ENCODE measurements at regions not wholly inside any gene's neighbourhood (a gene's known extent, or its start where the extent isn't known, plus 50 kb on each side); places are given as distances from the start of the nearest gene placed in this dataset.

DNA sequence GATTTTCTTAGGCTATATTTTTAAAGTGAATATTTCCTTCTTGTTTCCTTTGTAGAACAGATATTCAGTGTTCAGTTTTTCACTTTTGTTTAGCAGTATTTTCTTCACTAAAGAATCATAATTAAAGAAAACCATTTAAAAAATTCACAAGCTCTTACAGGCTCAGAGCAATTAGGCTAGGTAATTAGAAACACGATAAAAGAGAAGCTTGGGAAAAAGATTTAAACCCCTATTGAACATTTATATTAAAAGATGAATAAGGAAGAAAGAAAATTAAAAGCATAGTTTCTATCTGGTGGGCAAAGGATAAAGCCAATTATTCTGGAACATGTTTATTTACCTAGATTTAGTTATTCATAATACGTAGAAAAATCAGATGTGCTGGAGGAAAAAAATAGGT is 942.6 kb downstream of the PLA2G4A start:
- Histone ChIP-seq H3K4me3 (ENCODE audit: low read length) (no peak overlapping the region), H3K4me1 (ENCODE audit: insufficient read depth, low read length) (no peaks in the 10 kb centered on the region), H3K27me3 (ENCODE audit: insufficient read depth, low read length) (no peaks in the 10 kb centered on the region), H3K9me3 (ENCODE audit: low read depth, low read length) (no peaks in the 10 kb centered on the region)

DNA sequence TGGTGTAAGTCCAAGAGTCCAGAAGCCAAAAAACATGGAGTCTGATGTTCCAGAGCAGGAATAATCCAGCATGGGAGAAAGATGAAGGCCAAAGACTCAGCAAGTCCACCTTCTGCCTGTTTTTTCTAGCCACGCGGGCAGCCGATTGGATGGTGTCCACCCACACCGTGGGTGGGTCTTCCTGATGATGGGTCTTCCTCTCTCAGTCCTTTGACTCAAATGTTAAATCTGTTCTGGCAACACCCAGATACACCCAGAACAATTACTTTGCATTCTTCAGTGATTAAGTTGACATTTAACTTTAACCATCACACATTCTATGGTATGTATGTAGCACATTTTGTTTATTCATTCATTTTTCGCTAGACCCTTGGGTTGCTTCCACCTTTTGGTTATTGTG is 944.4 kb downstream of the PLA2G4A start:
- no peak overlapping the region for H3K4me3 ChIP-seq (ENCODE audit: low read length)
- no peaks in the 10 kb centered on the region for H3K4me1 ChIP-seq (ENCODE audit: insufficient read depth, low read length)
- H3K9me3 ChIP-seq (ENCODE audit: low read depth, low read length), result no peaks in the 10 kb centered on the region
- no peaks in the 10 kb centered on the region for H3K27me3 ChIP-seq (ENCODE audit: insufficient read depth, low read length)

DNA sequence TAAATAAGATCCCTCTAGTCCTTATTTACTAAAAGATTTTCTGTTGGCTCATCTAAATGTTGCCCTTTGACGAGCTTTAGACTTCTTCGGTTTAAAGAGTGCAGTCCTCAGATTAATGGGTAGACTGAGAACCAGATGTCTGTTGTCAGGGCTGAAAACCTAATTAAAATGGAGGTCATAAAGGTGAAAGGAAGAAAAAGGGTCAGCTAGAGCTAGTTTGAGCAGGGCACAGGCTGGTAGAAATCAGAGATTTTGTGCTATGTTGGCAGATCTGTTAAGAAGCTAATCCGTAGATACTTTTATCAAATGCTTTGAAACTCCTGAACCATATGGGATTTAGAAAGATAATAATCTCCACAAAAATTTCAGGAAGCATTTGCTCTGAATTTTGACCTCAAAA is 959.0 kb downstream of the PLA2G4A start:
- peaks cover 12% of the 10 kb centered on the region for H3K9me3 ChIP-seq (ENCODE audit: low read depth, low read length)
- no peaks in the 10 kb centered on the region for H3K27me3 ChIP-seq (ENCODE audit: insufficient read depth, low read length)
- no peaks in the 10 kb centered on the region for H3K4me1 ChIP-seq (ENCODE audit: insufficient read depth, low read length)
- no peak overlapping the region for H3K4me3 ChIP-seq (ENCODE audit: low read length)

DNA sequence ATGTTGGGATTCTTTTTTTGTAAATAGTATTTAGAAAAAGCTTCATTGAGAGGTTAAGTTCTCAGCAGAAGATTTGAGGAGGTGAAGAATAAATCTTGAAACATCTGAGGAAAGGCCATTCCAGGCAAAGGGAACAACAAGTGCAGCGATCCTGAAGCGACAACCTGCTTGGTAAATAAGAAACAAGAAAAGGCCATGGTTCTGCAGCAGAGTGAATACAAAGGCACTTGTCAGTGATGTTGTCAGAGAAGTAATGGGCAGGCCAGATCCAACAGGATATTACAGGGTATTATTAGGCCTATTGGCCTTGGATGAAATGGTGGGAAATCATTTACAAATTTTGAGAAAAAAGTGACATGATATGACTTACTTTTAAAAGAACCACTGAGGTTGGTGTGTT is 960.0 kb downstream of the PLA2G4A start:
- no peaks in the 10 kb centered on the region for H3K27me3 ChIP-seq (ENCODE audit: insufficient read depth, low read length)
- H3K9me3 ChIP-seq (ENCODE audit: low read depth, low read length), result peaks cover 12% of the 10 kb centered on the region
- no peak overlapping the region for H3K4me3 ChIP-seq (ENCODE audit: low read length)
- H3K4me1 ChIP-seq (ENCODE audit: insufficient read depth, low read length), result no peaks in the 10 kb centered on the region

DNA sequence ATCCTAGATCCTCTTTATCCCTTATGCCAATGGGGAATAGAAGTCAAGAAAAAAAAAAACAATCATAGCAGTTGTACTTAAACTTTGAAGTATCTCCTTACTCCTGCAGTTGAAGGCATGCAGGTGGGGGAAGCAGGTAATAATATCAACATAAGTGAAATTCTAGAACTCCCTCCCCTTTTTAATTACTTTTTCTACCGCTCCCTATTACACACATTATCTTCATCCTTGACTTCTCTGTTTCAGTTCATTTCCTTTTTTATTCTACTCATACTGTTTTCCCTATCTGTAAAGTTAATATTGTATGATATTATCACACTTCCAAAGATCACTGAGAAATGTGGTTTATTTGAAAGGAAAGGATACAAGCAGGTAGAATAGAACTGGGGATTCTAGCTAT is 962.0 kb downstream of the PLA2G4A start:
- H3K9me3 ChIP-seq (ENCODE audit: low read depth, low read length), result peaks cover 7% of the 10 kb centered on the region
- H3K4me1 ChIP-seq (ENCODE audit: insufficient read depth, low read length), result no peaks in the 10 kb centered on the region
- no peak overlapping the region for H3K4me3 ChIP-seq (ENCODE audit: low read length)
- no peaks in the 10 kb centered on the region for H3K27me3 ChIP-seq (ENCODE audit: insufficient read depth, low read length)

DNA sequence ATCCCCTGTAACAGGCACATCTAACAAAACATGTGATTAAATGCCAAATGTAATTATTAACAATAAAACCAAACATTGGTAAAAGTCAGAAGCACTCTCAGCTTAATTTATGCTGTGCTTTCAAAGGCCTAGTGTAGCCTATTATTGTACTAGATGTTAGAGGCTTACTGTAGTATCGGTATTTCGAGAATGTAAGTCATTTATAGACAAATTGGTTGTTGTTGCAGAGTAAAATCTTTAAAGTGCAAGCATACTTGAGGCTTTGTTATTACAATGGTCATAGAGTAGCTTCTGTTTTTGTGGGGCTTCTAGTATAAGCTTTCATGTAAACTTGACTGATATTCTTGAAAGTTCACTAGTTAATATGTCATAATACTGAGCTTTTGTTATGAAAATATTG is 965.8 kb downstream of the PLA2G4A start:
- H3K4me3 ChIP-seq (ENCODE audit: low read length), result no peak overlapping the region
- H3K9me3 ChIP-seq (ENCODE audit: low read depth, low read length), result peaks cover 7% of the 10 kb centered on the region
- no peaks in the 10 kb centered on the region for H3K27me3 ChIP-seq (ENCODE audit: insufficient read depth, low read length)
- H3K4me1 ChIP-seq (ENCODE audit: insufficient read depth, low read length), result no peaks in the 10 kb centered on the region

DNA sequence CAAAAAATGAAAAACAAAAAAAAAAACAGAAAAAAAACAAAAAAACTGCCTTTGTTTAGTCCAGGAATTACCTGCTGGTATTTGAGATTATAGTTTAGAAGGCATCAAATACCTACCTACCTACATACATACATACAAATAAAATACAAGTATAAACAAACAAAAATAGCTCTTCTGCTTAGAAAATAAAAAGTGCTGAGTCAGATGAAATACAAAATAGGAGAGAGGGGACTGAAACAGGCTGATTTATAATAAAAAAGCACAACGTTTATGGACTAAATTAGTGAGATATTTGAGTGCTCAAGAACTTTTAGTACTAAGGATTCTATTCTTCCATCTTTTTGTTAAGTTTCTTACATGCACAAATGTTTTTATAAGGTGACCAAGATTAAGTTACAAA is 980.8 kb downstream of the PLA2G4A start:
- Histone ChIP-seq H3K4me1 (ENCODE audit: insufficient read depth, low read length) (no peaks in the 10 kb centered on the region), H3K9me3 (ENCODE audit: low read depth, low read length) (no peaks in the 10 kb centered on the region), H3K27me3 (ENCODE audit: insufficient read depth, low read length) (no peaks in the 10 kb centered on the region), H3K4me3 (ENCODE audit: low read length) (no peak overlapping the region)

DNA sequence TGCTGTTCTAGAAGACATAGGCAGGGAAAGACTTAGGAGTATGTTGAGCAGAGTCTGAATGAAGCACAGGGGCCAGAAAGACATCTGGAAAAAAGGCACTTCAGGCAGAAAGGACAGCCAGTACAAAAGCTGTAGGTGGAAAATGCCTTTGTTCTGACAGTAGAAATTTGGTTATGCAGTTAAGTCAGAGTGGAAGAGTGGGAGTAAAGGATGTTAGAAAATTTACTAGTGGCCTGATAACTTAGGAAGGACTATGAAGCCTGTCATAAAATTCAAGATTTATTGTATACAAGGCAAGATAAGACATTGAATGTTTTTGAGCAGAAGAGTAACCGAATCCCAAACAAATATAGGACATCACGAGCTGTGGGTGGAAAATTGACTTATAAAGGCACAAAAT is 987.9 kb downstream of the PLA2G4A start:
- H3K9me3 ChIP-seq (ENCODE audit: low read depth, low read length), result no peaks in the 10 kb centered on the region
- no peak overlapping the region for H3K4me3 ChIP-seq (ENCODE audit: low read length)
- H3K4me1 ChIP-seq (ENCODE audit: insufficient read depth, low read length), result no peaks in the 10 kb centered on the region
- no peaks in the 10 kb centered on the region for H3K27me3 ChIP-seq (ENCODE audit: insufficient read depth, low read length)

DNA sequence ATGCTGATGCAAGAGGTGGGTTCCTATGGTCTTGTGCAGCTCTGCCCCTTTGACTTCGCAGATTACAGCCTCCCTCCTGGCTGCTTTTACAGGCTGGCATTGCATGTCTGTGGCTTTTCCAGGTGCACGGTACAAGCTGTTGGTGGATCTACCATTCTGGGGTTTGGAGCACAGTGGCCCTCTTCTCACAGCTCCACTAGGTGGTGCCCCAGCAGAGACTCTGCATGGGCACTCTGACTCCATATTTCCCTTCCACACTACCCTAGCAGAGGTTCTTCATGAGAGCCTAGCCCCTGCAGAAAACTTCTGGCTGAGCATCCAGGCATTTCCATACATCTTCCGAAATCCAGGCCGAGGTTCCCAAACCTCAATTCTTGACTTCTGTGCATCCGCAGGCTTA is 989.0 kb downstream of the PLA2G4A start:
- H3K4me1 ChIP-seq (ENCODE audit: insufficient read depth, low read length), result no peaks in the 10 kb centered on the region
- no peak overlapping the region for H3K4me3 ChIP-seq (ENCODE audit: low read length)
- no peaks in the 10 kb centered on the region for H3K27me3 ChIP-seq (ENCODE audit: insufficient read depth, low read length)
- H3K9me3 ChIP-seq (ENCODE audit: low read depth, low read length), result peaks cover 7% of the 10 kb centered on the region

DNA sequence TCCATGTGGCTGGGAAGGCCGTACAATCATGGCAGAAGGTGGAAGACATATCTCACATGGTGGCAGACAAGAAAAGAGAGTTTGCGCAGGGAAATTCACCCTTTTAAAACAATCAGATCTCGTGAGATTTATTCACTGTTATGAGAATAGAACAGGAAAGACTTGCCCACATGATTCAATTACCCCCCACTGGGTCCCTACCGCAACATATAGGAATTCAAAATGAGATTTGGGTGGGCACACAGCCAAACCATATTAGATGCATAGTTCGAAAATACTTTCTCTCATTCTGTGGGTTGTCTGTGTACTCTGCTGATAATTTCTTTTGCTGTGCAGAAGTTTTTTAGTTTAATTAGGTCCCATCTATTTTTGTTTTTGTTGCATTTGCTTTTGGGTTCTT is 990.3 kb downstream of the PLA2G4A start:
- H3K4me3 ChIP-seq (ENCODE audit: low read length), result no peak overlapping the region
- H3K9me3 ChIP-seq (ENCODE audit: low read depth, low read length), result peaks cover 7% of the 10 kb centered on the region
- no peaks in the 10 kb centered on the region for H3K4me1 ChIP-seq (ENCODE audit: insufficient read depth, low read length)

DNA sequence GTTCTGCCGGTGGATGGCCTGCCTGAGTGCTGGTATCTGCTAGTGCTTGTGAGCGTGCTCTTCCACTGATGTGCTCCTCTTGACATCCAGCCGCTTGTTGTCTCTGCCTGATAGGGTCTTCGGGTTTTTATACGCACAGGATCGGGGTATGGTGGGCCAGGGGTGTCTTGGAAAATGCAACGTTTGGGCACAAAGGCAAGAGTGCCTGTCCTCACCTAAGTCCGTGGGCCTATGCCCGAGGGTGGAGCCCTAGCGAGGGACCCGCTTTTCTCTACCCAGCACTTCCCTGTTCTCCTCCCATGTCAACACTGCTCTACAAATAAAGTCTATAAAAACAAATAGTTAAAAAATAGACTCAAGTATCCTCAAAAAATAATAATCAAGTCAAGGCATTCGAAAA is 1007.8 kb downstream of the PLA2G4A start:
- H3K4me1 ChIP-seq (ENCODE audit: insufficient read depth, low read length), result no peaks in the 10 kb centered on the region
- no peaks in the 10 kb centered on the region for H3K9me3 ChIP-seq (ENCODE audit: low read depth, low read length)
- H3K4me3 ChIP-seq (ENCODE audit: low read length), result no peak overlapping the region
- H3K27me3 ChIP-seq (ENCODE audit: insufficient read depth, low read length), result no peaks in the 10 kb centered on the region

More for the DNA sequence above, 990.3 kb downstream of the PLA2G4A start:
- H3K27me3 ChIP-seq (ENCODE audit: insufficient read depth, low read length), result no peaks in the 10 kb centered on the region

DNA sequence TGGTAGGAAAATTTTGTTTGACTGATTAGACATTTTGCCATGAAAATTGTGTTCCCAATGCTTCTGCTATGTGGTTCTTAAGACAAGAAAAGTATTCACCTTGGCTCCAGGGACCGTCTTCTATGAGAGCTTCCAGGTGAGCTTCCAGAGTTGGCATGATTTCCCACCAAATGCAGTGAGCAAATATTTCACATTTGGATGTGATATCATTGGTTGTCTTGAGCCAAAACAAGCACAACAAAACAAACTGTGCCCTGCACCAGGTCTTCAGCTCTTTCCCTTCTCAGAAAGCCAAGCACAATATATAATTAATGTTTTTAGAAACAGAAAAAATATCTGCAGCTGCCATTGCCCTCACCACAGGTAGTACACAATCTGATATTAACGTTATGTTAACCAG is 1009.0 kb downstream of the PLA2G4A start:
- no peaks in the 10 kb centered on the region for H3K27me3 ChIP-seq (ENCODE audit: insufficient read depth, low read length)
- no peak overlapping the region for H3K4me3 ChIP-seq (ENCODE audit: low read length)
- no peaks in the 10 kb centered on the region for H3K9me3 ChIP-seq (ENCODE audit: low read depth, low read length)
- no peaks in the 10 kb centered on the region for H3K4me1 ChIP-seq (ENCODE audit: insufficient read depth, low read length)

DNA sequence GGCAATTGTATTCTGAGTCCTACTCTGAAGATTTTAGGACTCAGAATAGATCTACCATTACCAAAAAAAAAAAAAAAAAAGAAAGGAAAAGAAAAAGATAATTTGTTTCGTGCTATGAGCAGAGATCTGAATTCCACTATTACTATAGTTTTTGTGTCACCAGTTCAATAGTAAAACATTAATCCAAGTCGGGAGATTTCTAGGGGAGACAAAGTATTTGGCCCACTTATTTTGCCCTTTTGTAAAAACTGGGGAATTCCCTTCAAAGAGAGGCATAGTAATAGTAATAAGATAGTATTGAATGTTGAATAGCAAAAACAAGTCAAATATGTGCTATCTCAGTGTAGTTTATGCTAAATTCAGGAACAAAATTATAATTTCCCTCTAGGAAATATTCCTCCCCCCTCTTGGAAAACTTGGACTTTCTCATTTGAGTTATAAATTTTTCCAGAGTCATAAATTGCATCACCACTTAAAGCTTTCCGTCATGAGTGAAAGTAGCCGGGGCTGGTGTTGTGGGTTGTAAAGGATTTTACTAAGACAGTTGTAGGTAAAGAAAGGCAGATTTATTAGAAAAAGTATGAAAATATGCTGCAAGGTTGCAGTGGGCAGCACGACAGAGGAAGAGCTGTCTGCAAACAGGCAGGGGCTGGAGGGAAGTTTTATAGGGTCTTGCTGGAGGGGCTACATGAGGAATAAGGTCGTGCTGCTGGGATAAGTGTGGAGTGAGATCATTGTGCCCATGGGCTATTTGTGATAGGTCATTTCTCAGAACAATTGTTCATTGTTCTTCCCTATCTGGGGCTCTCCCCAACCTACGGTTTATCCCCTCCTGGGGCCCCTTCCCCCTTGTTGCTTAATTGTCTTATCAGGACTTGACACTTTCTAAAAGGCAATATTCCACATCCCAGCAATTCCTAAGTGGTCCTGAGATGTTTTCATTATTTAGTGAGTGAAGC is 1009.9 kb downstream of the PLA2G4A start:
- no peaks in the 10 kb centered on the region for H3K27me3 ChIP-seq (ENCODE audit: insufficient read depth, low read length)
- no peaks in the 10 kb centered on the region for H3K4me1 ChIP-seq (ENCODE audit: insufficient read depth, low read length)
- no peak overlapping the region for H3K4me3 ChIP-seq (ENCODE audit: low read length)
- H3K9me3 ChIP-seq (ENCODE audit: low read depth, low read length), result no peaks in the 10 kb centered on the region

DNA sequence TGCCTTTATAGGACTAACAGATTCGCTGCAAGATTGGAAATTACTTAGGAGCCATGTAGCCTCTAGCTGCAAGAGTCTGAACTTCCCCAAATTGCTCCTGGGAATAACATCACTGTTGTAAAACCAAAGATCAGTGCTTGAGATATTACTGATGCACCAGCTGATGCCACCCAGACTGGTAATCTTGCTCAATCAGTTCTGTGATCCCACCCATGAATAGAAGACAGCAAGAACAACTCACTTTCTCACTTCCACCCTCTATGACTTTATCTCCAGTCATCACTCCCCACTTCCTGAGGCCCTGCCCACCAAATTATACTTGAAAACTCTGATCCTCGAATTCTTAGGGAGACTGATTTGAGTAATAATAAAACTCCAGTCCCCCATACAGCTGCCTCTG is 1011.1 kb downstream of the PLA2G4A start:
- no peak overlapping the region for H3K4me3 ChIP-seq (ENCODE audit: low read length)
- H3K4me1 ChIP-seq (ENCODE audit: insufficient read depth, low read length), result no peaks in the 10 kb centered on the region
- no peaks in the 10 kb centered on the region for H3K27me3 ChIP-seq (ENCODE audit: insufficient read depth, low read length)
- H3K9me3 ChIP-seq (ENCODE audit: low read depth, low read length), result no peaks in the 10 kb centered on the region

DNA sequence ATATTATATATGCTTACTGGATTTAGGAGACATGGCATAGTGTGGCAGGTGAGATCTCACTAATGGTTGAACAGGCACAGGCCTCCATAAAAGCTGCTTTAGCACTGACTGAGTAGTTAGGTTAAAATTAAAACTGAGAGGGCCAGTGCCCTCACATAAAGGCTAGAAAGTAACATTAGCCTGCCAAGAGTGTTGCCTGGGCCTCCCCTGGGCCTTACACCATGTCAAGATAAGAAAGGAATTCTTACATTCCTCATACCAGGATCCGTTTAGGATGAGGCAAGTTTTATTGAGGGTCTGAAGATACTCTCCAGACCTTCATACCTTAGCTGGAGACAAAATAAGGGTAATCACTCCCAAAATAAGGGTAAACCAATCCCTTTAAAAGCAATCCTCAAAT is 1011.8 kb downstream of the PLA2G4A start:
- no peak overlapping the region for H3K4me3 ChIP-seq (ENCODE audit: low read length)
- no peaks in the 10 kb centered on the region for H3K9me3 ChIP-seq (ENCODE audit: low read depth, low read length)
- H3K4me1 ChIP-seq (ENCODE audit: insufficient read depth, low read length), result no peaks in the 10 kb centered on the region
- no peaks in the 10 kb centered on the region for H3K27me3 ChIP-seq (ENCODE audit: insufficient read depth, low read length)
